ENCODE measurements at regions not wholly inside any gene's neighbourhood (a gene's known extent, or its start where the extent isn't known, plus 50 kb on each side); places are given as distances from the start of the nearest gene placed in this dataset.

DNA sequence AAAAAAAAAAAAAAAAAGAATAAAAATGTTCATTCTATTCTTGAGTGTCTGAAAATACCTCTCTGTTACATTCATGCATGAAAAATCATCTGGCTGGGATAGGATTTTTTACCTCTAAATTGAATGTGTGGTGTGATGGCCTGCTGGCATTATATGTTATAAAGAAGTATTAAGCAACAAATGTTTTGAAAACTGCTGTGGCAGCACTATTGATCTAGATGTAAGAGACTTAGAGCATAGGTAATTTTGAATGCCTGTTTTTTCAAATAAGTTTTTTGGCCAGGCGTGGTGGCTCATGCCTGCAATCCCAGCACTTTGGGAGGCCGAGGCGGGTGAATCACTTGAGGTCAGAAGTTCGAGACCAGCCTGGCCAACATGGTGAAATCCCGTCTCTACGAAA, 147.0 kb upstream of the LINC00305 start:
- H3K9me3 ChIP-seq, result no peaks in the 10 kb centered on the region
- intact Hi-C loops (cut with DNase I), result no loop called here
- H3K27me3 ChIP-seq, result no peaks in the 10 kb centered on the region
- H3K27ac ChIP-seq, result no peak overlapping the region
- no peaks in the 10 kb centered on the region for H3K36me3 ChIP-seq
- H3K4me3 ChIP-seq, result no peak overlapping the region
- no peak for TF ChIP-seq POLR2AphosphoS5 (IDR thresholded peaks at IDR 0.05)
- no peak for TF ChIP-seq EP300 (IDR thresholded peaks at IDR 0.05)
- 91 to 93% methylated on average over 6 of the region's 6 CpGs for WGBS, 2 donors
- no peak for DNase-seq
- H3K4me1 ChIP-seq, result no peaks in the 10 kb centered on the region

- WGBS, 2 donors, result 65 to 81% methylated on average over 4 of the region's 4 CpGs
- Histone ChIP-seq H3K36me3 (no peaks in the 10 kb centered on the region), H3K27ac (no peak overlapping the region), H3K9me3 (no peaks in the 10 kb centered on the region), H3K4me3 (no peak overlapping the region), H3K4me1 (no peaks in the 10 kb centered on the region), H3K27me3 (no peaks in the 10 kb centered on the region)
- TF ChIP-seq EP300 (IDR thresholded peaks at IDR 0.05) (no peak), POLR2AphosphoS5 (IDR thresholded peaks at IDR 0.05) (no peak), POLR2A (IDR thresholded peaks at IDR 0.05) (no peak)
- TF ChIP-seq, protein P1, sequence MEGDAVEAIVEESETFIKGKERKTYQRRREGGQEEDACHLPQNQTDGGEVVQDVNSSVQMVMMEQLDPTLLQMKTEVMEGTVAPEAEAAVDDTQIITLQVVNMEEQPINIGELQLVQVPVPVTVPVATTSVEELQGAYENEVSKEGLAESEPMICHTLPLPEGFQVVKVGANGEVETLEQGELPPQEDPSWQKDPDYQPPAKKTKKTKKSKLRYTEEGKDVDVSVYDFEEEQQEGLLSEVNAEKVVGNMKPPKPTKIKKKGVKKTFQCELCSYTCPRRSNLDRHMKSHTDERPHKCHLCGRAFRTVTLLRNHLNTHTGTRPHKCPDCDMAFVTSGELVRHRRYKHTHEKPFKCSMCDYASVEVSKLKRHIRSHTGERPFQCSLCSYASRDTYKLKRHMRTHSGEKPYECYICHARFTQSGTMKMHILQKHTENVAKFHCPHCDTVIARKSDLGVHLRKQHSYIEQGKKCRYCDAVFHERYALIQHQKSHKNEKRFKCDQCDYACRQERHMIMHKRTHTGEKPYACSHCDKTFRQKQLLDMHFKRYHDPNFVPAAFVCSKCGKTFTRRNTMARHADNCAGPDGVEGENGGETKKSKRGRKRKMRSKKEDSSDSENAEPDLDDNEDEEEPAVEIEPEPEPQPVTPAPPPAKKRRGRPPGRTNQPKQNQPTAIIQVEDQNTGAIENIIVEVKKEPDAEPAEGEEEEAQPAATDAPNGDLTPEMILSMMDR (IDR thresholded peaks at IDR 0.05), result no peak
- DNase-seq, result no peak
- intact Hi-C loops (cut with DNase I), result no loop called here
Observed at GRCh38 chr18:64294967-64295366, 146.1 kb upstream of the LINC00305 start.

GRCh38 chr18:64288432-64288831, 139.5 kb upstream of the LINC00305 start:
- H3K4me3 ChIP-seq, result no peak overlapping the region
- WGBS, 2 donors, result 17 to 69% methylated on average over 2 of the region's 2 CpGs
- intact Hi-C loops (cut with DNase I), result no loop called here
- H3K4me1 ChIP-seq, result no peaks in the 10 kb centered on the region
- no peaks in the 10 kb centered on the region for H3K27me3 ChIP-seq
- no peak for DNase-seq
- H3K27ac ChIP-seq, result no peak overlapping the region
- no peaks in the 10 kb centered on the region for H3K36me3 ChIP-seq
- TF ChIP-seq POLR2A (IDR thresholded peaks at IDR 0.05) (no peak), POLR2AphosphoS5 (IDR thresholded peaks at IDR 0.05) (no peak)
- TF ChIP-seq, protein P1 (IDR thresholded peaks at IDR 0.05), result no peak
- H3K9me3 ChIP-seq, result no peaks in the 10 kb centered on the region

GRCh38 chr18:64287926-64288325, 139.0 kb upstream of the LINC00305 start:
- H3K4me1 ChIP-seq, result no peaks in the 10 kb centered on the region
- no peaks in the 10 kb centered on the region for H3K27me3 ChIP-seq
- DNase-seq, result no peak
- no peak overlapping the region for H3K27ac ChIP-seq
- 31 to 80% methylated on average over 4 of the region's 4 CpGs for WGBS, 2 donors
- H3K36me3 ChIP-seq, result no peaks in the 10 kb centered on the region
- no peak overlapping the region for H3K4me3 ChIP-seq
- no peaks in the 10 kb centered on the region for H3K9me3 ChIP-seq
- intact Hi-C loops (cut with DNase I), result no loop called here
- TF ChIP-seq POLR2AphosphoS5 (IDR thresholded peaks at IDR 0.05) (no peak), EP300 (IDR thresholded peaks at IDR 0.05) (no peak), POLR2A (IDR thresholded peaks at IDR 0.05) (no peak)
- TF ChIP-seq, protein P1 (IDR thresholded peaks at IDR 0.05), result no peak

GRCh38 chr18:64283059-64283458, 134.2 kb upstream of the LINC00305 start:
- Histone ChIP-seq H3K27me3 (no peaks in the 10 kb centered on the region), H3K4me3 (no peak overlapping the region), H3K4me1 (no peaks in the 10 kb centered on the region), H3K27ac (no peak overlapping the region), H3K9me3 (no peaks in the 10 kb centered on the region), H3K36me3 (no peaks in the 10 kb centered on the region)
- WGBS, 2 donors, result 79 to 81% methylated on average over 1 of the region's 1 CpG
- intact Hi-C loops (cut with DNase I), result no loop called here
- TF ChIP-seq EP300 (IDR thresholded peaks at IDR 0.05), result no peak
- TF ChIP-seq, protein P1 (IDR thresholded peaks at IDR 0.05), result no peak
- no peak for TF ChIP-seq POLR2AphosphoS5 (IDR thresholded peaks at IDR 0.05)
- TF ChIP-seq POLR2A (IDR thresholded peaks at IDR 0.05), result no peak
- DNase-seq, result no peak
